ENCODE measurements at regions not wholly inside any gene's neighbourhood (a gene's known extent, or its start where the extent isn't known, plus 50 kb on each side); places are given as distances from the start of the nearest gene placed in this dataset.

- TF ChIP-seq CTCF (IDR thresholded peaks at IDR 0.05) (no peak), POLR2A (IDR thresholded peaks at IDR 0.05) (no peak)
Measured at GRCh38 chr6:126618639-126619343, 278.9 kb downstream of the CENPW start.

Measured in body of pancreas (tissue), 4 donors.